Neural cell (in vitro differentiated cells): ENCODE measurements at regions not wholly inside any gene's neighbourhood (a gene's known extent, or its start where the extent isn't known, plus 50 kb on each side); places are given as distances from the start of the nearest gene placed in this dataset.

Experiments
- H2AFZ ChIP-seq: fragments of 200-600, 300-800 bp; sonication (generic), shearing (Covaris generic); 2 replicates; pipeline ENCODE4 v1.6.0; 2014; ENCODE audit warnings: low read depth, mild to moderate bottlenecking, antibody characterized with exemption, low read length, moderate library complexity
- H3F3A ChIP-seq: fragments of 200-600 bp; shearing (Covaris generic); 2 replicates; pipeline ENCODE4 v1.6.1; 2016; ENCODE audit warnings: mild to moderate bottlenecking, moderate library complexity, mixed read lengths, antibody characterized with exemption, low read length; ENCODE audit not compliant: insufficient read depth, poor library complexity, severe bottlenecking
- H3K27ac ChIP-seq: fragments of 200-600, 300-800 bp; sonication (generic), shearing (Covaris generic); 2 replicates; pipeline ENCODE4 v1.5.1; 2014; ENCODE audit warnings: mild to moderate bottlenecking, low read length, moderate library complexity
- H3K27me3 ChIP-seq: fragments of 300-800, 200-600 bp; sonication (generic), shearing (Covaris generic); 2 replicates; pipeline ENCODE4 v1.6.0; 2014; ENCODE audit warnings: mild to moderate bottlenecking, low read depth, low read length, moderate library complexity; ENCODE audit not compliant: insufficient read depth
- H3K36me3 ChIP-seq: fragments of 300-800, 200-600 bp; sonication (generic), shearing (Covaris generic); 2 replicates; pipeline ENCODE4 v1.5.1; 2014; ENCODE audit warnings: mild to moderate bottlenecking, antibody characterized with exemption, low read length, moderate library complexity; ENCODE audit not compliant: insufficient read depth
- H3K4me2 ChIP-seq: fragments of 300-800, 200-600 bp; sonication (generic), shearing (Covaris generic); 2 replicates; pipeline ENCODE4 v1.6.0; 2014; ENCODE audit warnings: mild to moderate bottlenecking, low read length
- H3K4me3 ChIP-seq: fragments of 300-800, 200-600 bp; sonication (generic), shearing (Covaris generic); 2 replicates; pipeline ENCODE4 v1.5.1; 2014; ENCODE audit warnings: mild to moderate bottlenecking, low read length, moderate library complexity
- H3K79me2 ChIP-seq: fragments of 200-600 bp; shearing (Covaris generic); replicated peaks from 2 replicates; pipeline ENCODE4 v1.6.0; 2014; ENCODE audit warnings: mild to moderate bottlenecking, low read length, moderate library complexity; ENCODE audit not compliant: insufficient read depth
- H3K9ac ChIP-seq: fragments of 300-800, 200-600 bp; sonication (generic), shearing (Covaris generic); 2 replicates; pipeline ENCODE4 v1.6.1; 2016; ENCODE audit warnings: mild to moderate bottlenecking, low read length, mixed read lengths
- H3K9me2 ChIP-seq: fragments of 200-600 bp; shearing (Covaris generic); 2 replicates; pipeline ENCODE4 v1.6.1; 2016; ENCODE audit warnings: mild to moderate bottlenecking, low read length, mixed read lengths; ENCODE audit not compliant: insufficient read depth
- H3K9me3 ChIP-seq: fragments of 200-600, 300-800 bp; sonication (generic), shearing (Covaris generic); 2 replicates; pipeline ENCODE4 v1.6.1; 2016; ENCODE audit warnings: mild to moderate bottlenecking, mixed run types, low read length, moderate library complexity, mixed read lengths
- H4K20me1 ChIP-seq: fragments of 200-600 bp; shearing (Covaris generic); 2 replicates; pipeline ENCODE4 v1.6.1; 2016; ENCODE audit warnings: mild to moderate bottlenecking, mixed run types; ENCODE audit not compliant: insufficient read depth
- EP300 ChIP-seq: fragments of 450-650 bp; conservative IDR thresholded peaks from 2 replicates; pipeline ENCODE4 v1.6.1; 2014; ENCODE audit warnings: antibody characterized with exemption, mild to moderate bottlenecking, moderate library complexity; ENCODE audit not compliant: poor library complexity, severe bottlenecking
- EZH2 ChIP-seq: fragments of 200-600, 300-800 bp; shearing (Covaris generic), sonication (generic); IDR thresholded peaks from 2 replicates; pipeline ENCODE4 v1.6.1; 2014; ENCODE audit warnings: antibody characterized with exemption, low read length, borderline replicate concordance, mild to moderate bottlenecking; ENCODE audit not compliant: insufficient read depth, poor library complexity, severe bottlenecking
- MXI1 ChIP-seq: fragments of 450-650 bp; conservative IDR thresholded peaks from 2 replicates; pipeline ENCODE4 v1.6.1; 2014; ENCODE audit warnings: antibody characterized with exemption, mild to moderate bottlenecking; ENCODE audit not compliant: poor library complexity, severe bottlenecking
- POLR2AphosphoS5 ChIP-seq: IDR thresholded peaks from 2 replicates; pipeline ENCODE4 v1.6.1; 2012
- RAD21 ChIP-seq: fragments of 450-650 bp; conservative IDR thresholded peaks from 2 replicates; pipeline ENCODE4 v1.6.1; 2014; ENCODE audit warnings: antibody characterized with exemption, mild to moderate bottlenecking, moderate library complexity
- SMC3 ChIP-seq: fragments of 450-650 bp; conservative IDR thresholded peaks from 2 replicates; pipeline ENCODE4 v1.6.1; 2014; ENCODE audit warnings: antibody characterized with exemption, mild to moderate bottlenecking, moderate library complexity; ENCODE audit not compliant: poor library complexity
- TAF1 ChIP-seq: IDR thresholded peaks from 2 replicates; pipeline ENCODE4 v1.6.1; 2012; ENCODE audit warnings: low read depth
- TF ChIP-seq, protein P1 (sequence below): fragments of 450-650 bp; IDR thresholded peaks from 2 replicates; pipeline ENCODE4 v1.5.1; 2014; ENCODE audit warnings: antibody characterized with exemption, mild to moderate bottlenecking, moderate library complexity; ENCODE audit not compliant: poor library complexity, severe bottlenecking
- TF ChIP-seq, protein P2 (sequence below): IDR thresholded peaks from 2 replicates; pipeline ENCODE4 v1.6.1; 2012; ENCODE audit warnings: borderline replicate concordance

DNA sequence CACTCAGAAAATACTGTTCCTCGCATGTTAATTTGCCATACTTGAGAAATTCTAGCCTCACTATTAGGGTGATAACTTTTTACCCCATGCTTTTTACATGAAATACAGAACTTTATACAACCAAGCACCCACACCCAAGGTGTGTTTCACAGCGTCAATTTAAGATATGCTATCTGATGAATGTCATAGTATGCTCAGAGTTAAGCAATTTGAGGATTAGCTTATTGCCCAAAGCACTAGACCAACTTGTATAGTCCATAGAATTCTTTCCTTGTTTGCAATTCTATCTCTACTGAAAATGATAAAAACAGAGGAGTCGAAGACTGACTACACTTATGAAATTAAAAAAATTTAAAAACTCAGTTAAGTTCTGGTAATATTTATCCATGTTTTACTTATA lies 82.1 kb upstream of the CARMIL1 start:
- no peaks in the 10 kb centered on the region for H3K79me2 ChIP-seq
- H3F3A ChIP-seq: no peaks in the 10 kb centered on the region
- H4K20me1 ChIP-seq: no peaks in the 10 kb centered on the region
- no peak overlapping the region for H3K4me3 ChIP-seq
- H3K36me3 ChIP-seq: no peaks in the 10 kb centered on the region
- H3K9ac ChIP-seq: no peak overlapping the region
- no peak overlapping the region for H3K4me2 ChIP-seq
- H3K27ac ChIP-seq: no peak overlapping the region
- H3K9me2 ChIP-seq: no peaks in the 10 kb centered on the region
- no peak overlapping the region for H2AFZ ChIP-seq
- no peaks in the 10 kb centered on the region for H3K27me3 ChIP-seq
- H3K9me3 ChIP-seq: no peaks in the 10 kb centered on the region
- TF ChIP-seq MXI1 (no peak), EP300 (no peak), SMC3 (no peak), TAF1 (no peak), POLR2AphosphoS5 (no peak), EZH2 (no peak), RAD21 (no peak)
- TF ChIP-seq, protein P1, sequence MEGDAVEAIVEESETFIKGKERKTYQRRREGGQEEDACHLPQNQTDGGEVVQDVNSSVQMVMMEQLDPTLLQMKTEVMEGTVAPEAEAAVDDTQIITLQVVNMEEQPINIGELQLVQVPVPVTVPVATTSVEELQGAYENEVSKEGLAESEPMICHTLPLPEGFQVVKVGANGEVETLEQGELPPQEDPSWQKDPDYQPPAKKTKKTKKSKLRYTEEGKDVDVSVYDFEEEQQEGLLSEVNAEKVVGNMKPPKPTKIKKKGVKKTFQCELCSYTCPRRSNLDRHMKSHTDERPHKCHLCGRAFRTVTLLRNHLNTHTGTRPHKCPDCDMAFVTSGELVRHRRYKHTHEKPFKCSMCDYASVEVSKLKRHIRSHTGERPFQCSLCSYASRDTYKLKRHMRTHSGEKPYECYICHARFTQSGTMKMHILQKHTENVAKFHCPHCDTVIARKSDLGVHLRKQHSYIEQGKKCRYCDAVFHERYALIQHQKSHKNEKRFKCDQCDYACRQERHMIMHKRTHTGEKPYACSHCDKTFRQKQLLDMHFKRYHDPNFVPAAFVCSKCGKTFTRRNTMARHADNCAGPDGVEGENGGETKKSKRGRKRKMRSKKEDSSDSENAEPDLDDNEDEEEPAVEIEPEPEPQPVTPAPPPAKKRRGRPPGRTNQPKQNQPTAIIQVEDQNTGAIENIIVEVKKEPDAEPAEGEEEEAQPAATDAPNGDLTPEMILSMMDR: no peak
- TF ChIP-seq, protein P2, sequence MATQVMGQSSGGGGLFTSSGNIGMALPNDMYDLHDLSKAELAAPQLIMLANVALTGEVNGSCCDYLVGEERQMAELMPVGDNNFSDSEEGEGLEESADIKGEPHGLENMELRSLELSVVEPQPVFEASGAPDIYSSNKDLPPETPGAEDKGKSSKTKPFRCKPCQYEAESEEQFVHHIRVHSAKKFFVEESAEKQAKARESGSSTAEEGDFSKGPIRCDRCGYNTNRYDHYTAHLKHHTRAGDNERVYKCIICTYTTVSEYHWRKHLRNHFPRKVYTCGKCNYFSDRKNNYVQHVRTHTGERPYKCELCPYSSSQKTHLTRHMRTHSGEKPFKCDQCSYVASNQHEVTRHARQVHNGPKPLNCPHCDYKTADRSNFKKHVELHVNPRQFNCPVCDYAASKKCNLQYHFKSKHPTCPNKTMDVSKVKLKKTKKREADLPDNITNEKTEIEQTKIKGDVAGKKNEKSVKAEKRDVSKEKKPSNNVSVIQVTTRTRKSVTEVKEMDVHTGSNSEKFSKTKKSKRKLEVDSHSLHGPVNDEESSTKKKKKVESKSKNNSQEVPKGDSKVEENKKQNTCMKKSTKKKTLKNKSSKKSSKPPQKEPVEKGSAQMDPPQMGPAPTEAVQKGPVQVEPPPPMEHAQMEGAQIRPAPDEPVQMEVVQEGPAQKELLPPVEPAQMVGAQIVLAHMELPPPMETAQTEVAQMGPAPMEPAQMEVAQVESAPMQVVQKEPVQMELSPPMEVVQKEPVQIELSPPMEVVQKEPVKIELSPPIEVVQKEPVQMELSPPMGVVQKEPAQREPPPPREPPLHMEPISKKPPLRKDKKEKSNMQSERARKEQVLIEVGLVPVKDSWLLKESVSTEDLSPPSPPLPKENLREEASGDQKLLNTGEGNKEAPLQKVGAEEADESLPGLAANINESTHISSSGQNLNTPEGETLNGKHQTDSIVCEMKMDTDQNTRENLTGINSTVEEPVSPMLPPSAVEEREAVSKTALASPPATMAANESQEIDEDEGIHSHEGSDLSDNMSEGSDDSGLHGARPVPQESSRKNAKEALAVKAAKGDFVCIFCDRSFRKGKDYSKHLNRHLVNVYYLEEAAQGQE: no peak

DNA sequence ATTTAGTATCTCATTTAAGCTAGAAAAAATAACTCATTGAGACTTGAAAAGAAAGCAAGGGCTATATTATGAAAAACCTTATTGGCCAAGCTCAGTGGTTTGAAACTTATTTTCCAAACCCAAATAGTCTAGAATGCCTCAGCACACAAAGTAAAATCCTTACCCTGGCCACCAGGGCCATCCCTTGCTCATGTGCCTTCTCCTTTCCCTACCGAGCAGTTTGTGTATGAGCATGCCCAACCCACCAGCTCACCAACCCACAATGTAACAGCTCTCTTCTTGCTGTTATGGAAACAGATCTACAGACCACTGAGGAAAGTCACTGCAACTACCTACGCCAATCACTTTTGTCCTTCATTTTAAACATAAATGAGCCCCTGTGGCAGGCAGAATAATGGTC lies 79.6 kb upstream of the CARMIL1 start:
- H4K20me1 ChIP-seq: no peaks in the 10 kb centered on the region

More for the DNA sequence above, 79.6 kb upstream of the CARMIL1 start:
- no peak overlapping the region for H3K27ac ChIP-seq
- no peak overlapping the region for H3K9ac ChIP-seq
- H3K79me2 ChIP-seq: no peaks in the 10 kb centered on the region
- H3F3A ChIP-seq: no peaks in the 10 kb centered on the region
- H2AFZ ChIP-seq: no peak overlapping the region
- H3K4me2 ChIP-seq: no peak overlapping the region
- H3K36me3 ChIP-seq: no peaks in the 10 kb centered on the region
- no peak overlapping the region for H3K4me3 ChIP-seq
- H3K9me2 ChIP-seq: no peaks in the 10 kb centered on the region
- no peak for TF ChIP-seq SMC3
- TF ChIP-seq, protein P1: no peak
- TF ChIP-seq, protein P2: no peak
- no peak for TF ChIP-seq RAD21
- no peak for TF ChIP-seq EZH2
- TF ChIP-seq POLR2AphosphoS5: no peak
- no peak for TF ChIP-seq EP300
- no peak for TF ChIP-seq TAF1
- TF ChIP-seq MXI1: no peak
- H3K27me3 ChIP-seq: no peaks in the 10 kb centered on the region
- no peaks in the 10 kb centered on the region for H3K9me3 ChIP-seq
